ENCODE measurements at regions not wholly inside any gene's neighbourhood (a gene's known extent, or its start where the extent isn't known, plus 50 kb on each side); places are given as distances from the start of the nearest gene placed in this dataset.

GRCh38 chr3:153896197-153896596, 225.0 kb upstream of the ARHGEF26 start:
- DNase-seq (ENCODE audit: low spot score in 2 of 2) = no peak
- H3K27me3 ChIP-seq = no peaks in the 10 kb centered on the region
- no peaks in the 10 kb centered on the region for H3K36me3 ChIP-seq
- TF ChIP-seq POLR2AphosphoS5 (IDR thresholded peaks at IDR 0.05) (no peak), POLR2A (IDR thresholded peaks at IDR 0.05) (no peak), EP300 (IDR thresholded peaks at IDR 0.05) (no peak)
- H3K4me3 ChIP-seq = no peak overlapping the region
- no peaks in the 10 kb centered on the region for H3K4me1 ChIP-seq
- no peaks in the 10 kb centered on the region for H3K9me3 ChIP-seq
- 72% methylated on average over 2 of the region's 2 CpGs for WGBS
- no peak overlapping the region for H3K27ac ChIP-seq

- no peaks in the 10 kb centered on the region for H3K36me3 ChIP-seq
- no peak for DNase-seq (ENCODE audit: low spot score in 2 of 2)
- H3K4me1 ChIP-seq = no peaks in the 10 kb centered on the region
- no peaks in the 10 kb centered on the region for H3K9me3 ChIP-seq
- no peaks in the 10 kb centered on the region for H3K27me3 ChIP-seq
- no peak overlapping the region for H3K27ac ChIP-seq
- no peak for TF ChIP-seq CTCF (IDR thresholded peaks at IDR 0.05)
- no peak for TF ChIP-seq POLR2A (IDR thresholded peaks at IDR 0.05)
- TF ChIP-seq EP300 (IDR thresholded peaks at IDR 0.05) = no peak
- no peak for TF ChIP-seq POLR2AphosphoS5 (IDR thresholded peaks at IDR 0.05)
- WGBS = 54% methylated on average over 3 of the region's 3 CpGs
- H3K4me3 ChIP-seq = no peak overlapping the region
Measured at GRCh38 chr3:153897025-153897723, 224.0 kb upstream of the ARHGEF26 start.

- no peaks in the 10 kb centered on the region for H3K9me3 ChIP-seq
- no peaks in the 10 kb centered on the region for H3K4me1 ChIP-seq
- no peak for DNase-seq (ENCODE audit: low spot score in 2 of 2)
- no peaks in the 10 kb centered on the region for H3K36me3 ChIP-seq
- H3K27ac ChIP-seq = no peak overlapping the region
- H3K27me3 ChIP-seq = no peaks in the 10 kb centered on the region
- TF ChIP-seq CTCF (IDR thresholded peaks at IDR 0.05) (no peak), EP300 (IDR thresholded peaks at IDR 0.05) (no peak), POLR2AphosphoS5 (IDR thresholded peaks at IDR 0.05) (no peak), POLR2A (IDR thresholded peaks at IDR 0.05) (no peak)
- no peak overlapping the region for H3K4me3 ChIP-seq
Measured at GRCh38 chr3:153897842-153898241, 223.3 kb upstream of the ARHGEF26 start.

- TF ChIP-seq CTCF (IDR thresholded peaks at IDR 0.05) (no peak), POLR2AphosphoS5 (IDR thresholded peaks at IDR 0.05) (no peak), EP300 (IDR thresholded peaks at IDR 0.05) (no peak)
- Histone ChIP-seq H3K4me1 (no peaks in the 10 kb centered on the region), H3K27me3 (no peaks in the 10 kb centered on the region), H3K4me3 (no peak overlapping the region), H3K36me3 (no peaks in the 10 kb centered on the region), H3K9me3 (no peaks in the 10 kb centered on the region), H3K27ac (no peak overlapping the region)
- 64% methylated on average over 2 of the region's 2 CpGs for WGBS
- DNase-seq (ENCODE audit: low spot score in 2 of 2) = no peak
Measured at GRCh38 chr3:153901152-153901551, 220.0 kb upstream of the ARHGEF26 start.

- Histone ChIP-seq H3K4me3 (no peak overlapping the region), H3K27me3 (no peaks in the 10 kb centered on the region), H3K27ac (no peak overlapping the region), H3K36me3 (no peaks in the 10 kb centered on the region), H3K9me3 (no peaks in the 10 kb centered on the region), H3K4me1 (no peaks in the 10 kb centered on the region)
- no peak for DNase-seq (ENCODE audit: low spot score in 2 of 2)
- 87% methylated on average over 3 of the region's 3 CpGs for WGBS
- TF ChIP-seq EP300 (IDR thresholded peaks at IDR 0.05) = no peak
- no peak for TF ChIP-seq POLR2AphosphoS5 (IDR thresholded peaks at IDR 0.05)
- no peak for TF ChIP-seq CTCF (IDR thresholded peaks at IDR 0.05)
- TF ChIP-seq POLR2A (IDR thresholded peaks at IDR 0.05) = no peak
Measured at GRCh38 chr3:153901991-153902390, 219.2 kb upstream of the ARHGEF26 start.

- no peaks in the 10 kb centered on the region for H3K36me3 ChIP-seq
- DNase-seq (ENCODE audit: low spot score in 2 of 2) = no peak
- no peak overlapping the region for H3K27ac ChIP-seq
- no peaks in the 10 kb centered on the region for H3K27me3 ChIP-seq
- no peak for TF ChIP-seq EP300 (IDR thresholded peaks at IDR 0.05)
- TF ChIP-seq POLR2AphosphoS5 (IDR thresholded peaks at IDR 0.05) = no peak
- TF ChIP-seq POLR2A (IDR thresholded peaks at IDR 0.05) = no peak
- TF ChIP-seq CTCF (IDR thresholded peaks at IDR 0.05) = no peak
- no peak overlapping the region for H3K4me3 ChIP-seq
- H3K4me1 ChIP-seq = no peaks in the 10 kb centered on the region
- no peaks in the 10 kb centered on the region for H3K9me3 ChIP-seq
Measured at GRCh38 chr3:153903430-153903829, 217.8 kb upstream of the ARHGEF26 start.

Measured in suprapubic skin (tissue), 4 donors.